Superior temporal gyrus (tissue), 1 donor: ENCODE measurements at regions not wholly inside any gene's neighbourhood (a gene's known extent, or its start where the extent isn't known, plus 50 kb on each side); places are given as distances from the start of the nearest gene placed in this dataset.

Source experiments
- DNase-seq: peaks from one replicate; pipeline ENCODE4 v3.0.0-alpha.2; 2016; ENCODE audit errors: extremely low spot score

GRCh38 chr5:20559845-20560244 is 571.8 kb upstream of the CDH18 start:
- DNase-seq: no peak

- DNase-seq: no peak
Observed at GRCh38 chr5:20556115-20556763, 568.2 kb upstream of the CDH18 start.

GRCh38 chr5:20555034-20555433 is 567.0 kb upstream of the CDH18 start:
- no peak for DNase-seq

GRCh38 chr5:20554001-20554400 is 566.0 kb upstream of the CDH18 start:
- no peak for DNase-seq

DNA sequence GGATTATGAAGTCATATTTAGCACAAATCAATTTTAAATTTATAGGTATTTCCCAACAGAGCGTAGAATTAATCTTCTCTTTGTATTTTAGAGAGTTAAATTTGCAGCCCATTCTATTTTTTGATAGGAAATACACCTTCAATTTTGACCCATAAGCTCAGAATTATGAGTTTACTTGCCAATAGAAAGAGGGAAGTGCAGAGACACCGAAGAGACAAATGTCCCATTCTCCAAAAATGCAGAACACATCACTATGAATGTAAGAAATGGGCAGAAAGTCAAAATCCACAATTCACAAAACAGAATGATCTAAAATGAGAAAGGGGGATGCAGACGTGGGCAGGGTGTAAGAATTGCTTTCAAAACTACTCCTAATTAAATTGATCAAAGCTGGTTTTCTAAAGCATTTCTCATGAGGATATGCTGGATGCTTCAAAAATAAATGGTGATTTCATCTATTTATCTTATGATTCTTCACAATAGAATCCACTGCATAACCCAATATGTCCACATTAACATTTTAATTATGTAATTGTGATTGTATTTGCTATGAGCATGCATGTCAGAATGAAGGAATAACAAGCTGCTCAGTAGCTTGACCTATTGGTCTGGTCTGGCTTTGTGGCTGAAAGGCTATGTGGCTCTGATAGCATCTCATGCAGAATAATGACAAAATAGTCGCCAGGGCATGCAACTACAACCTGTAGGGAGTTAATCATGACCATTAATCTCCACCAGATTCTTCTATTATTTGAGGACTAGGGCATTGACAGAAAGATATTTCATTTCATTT is 550.1 kb upstream of the CDH18 start:
- DNase-seq: no peak

DNA sequence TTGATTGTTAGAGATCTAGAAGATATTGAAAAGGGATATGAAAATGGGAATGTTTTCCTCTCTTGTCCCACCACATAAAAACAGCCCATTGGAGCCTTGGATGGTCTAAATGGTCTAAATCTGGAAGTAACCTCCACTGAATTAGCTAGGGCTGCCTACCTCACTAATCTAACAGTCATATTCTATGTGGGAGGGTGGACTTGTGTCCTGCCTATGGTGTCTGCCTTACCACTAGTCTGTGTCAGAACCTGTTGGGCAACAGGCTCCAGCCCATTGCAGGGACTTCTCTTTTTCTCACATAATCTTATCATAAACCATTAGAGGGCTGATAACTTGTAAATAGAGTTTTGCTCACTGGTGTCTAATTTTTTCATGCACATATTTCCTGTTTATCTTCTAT is 548.8 kb upstream of the CDH18 start:
- DNase-seq: no peak

- no peak for DNase-seq
Observed at GRCh38 chr5:20536341-20536740, 548.3 kb upstream of the CDH18 start.

DNA sequence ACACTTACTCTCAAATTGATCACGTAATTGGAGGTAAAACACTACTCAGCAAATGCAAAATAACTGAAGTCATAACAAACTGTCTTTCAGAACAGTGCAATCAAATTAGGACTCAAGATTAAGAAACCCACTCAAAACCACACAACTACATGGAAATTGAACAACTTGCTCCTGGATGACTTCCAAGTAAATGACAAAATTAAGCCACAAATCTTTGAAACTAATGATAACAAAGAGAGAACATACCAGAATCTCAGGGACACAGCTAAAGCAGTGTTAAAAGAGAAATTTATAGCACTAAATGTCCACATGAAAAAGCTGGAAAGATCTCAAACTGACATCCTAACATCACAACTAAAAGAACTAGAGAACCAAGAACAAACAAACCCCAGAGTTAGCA is 540.5 kb upstream of the CDH18 start:
- no peak for DNase-seq

GRCh38 chr5:20524991-20525529 is 537.1 kb upstream of the CDH18 start:
- no peak for DNase-seq

DNA sequence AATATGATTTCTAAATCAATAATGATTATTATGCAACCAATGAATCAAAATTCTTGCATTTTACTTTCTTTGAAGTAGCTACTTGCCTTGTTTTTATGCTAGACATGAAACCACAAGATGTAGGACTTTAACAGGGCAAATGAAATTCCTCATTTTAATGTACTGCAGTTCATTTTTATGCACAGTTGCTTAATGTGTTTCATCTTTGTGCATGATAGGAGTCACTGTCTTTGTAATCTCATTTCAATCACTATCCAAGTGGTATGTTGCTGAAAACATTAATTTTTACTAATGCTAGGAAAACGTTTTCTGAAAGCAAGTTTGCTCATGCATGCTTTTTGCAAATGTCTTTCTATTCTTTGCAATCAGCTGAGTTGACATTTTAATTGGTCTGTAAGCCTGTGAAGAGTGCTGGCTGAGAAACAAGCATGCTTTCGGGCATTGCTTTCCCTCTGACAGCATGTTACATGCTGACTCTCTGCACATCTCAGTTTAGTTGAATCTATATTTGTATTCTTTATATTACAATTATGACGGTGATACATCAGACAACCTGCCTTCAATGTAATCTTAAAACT is 535.0 kb upstream of the CDH18 start:
- DNase-seq: no peak

- no peak for DNase-seq
Observed at GRCh38 chr5:20515606-20516005, 527.6 kb upstream of the CDH18 start.

DNA sequence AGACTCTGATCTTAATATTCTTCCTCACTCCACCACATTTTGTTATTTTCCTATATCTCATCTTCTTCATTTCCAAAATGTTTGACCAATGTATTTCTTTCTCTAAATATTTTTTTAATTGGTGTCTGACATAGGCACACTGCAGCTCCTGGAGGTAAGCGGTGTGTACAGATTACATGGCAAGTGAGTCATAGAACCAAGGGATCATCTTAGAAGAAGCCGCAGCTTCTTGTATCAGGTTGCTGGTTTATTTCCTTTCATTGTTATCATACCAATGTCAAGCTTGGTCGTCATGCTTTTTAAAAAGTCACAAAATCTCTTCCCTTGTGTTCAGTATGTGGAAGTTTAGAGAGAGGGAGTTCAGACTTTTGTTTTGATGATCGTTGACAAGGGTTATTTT is 526.1 kb upstream of the CDH18 start:
- no peak for DNase-seq

GRCh38 chr5:20500546-20500945 is 512.5 kb upstream of the CDH18 start:
- no peak for DNase-seq

GRCh38 chr5:20498926-20499325 is 510.9 kb upstream of the CDH18 start:
- DNase-seq: no peak

DNA sequence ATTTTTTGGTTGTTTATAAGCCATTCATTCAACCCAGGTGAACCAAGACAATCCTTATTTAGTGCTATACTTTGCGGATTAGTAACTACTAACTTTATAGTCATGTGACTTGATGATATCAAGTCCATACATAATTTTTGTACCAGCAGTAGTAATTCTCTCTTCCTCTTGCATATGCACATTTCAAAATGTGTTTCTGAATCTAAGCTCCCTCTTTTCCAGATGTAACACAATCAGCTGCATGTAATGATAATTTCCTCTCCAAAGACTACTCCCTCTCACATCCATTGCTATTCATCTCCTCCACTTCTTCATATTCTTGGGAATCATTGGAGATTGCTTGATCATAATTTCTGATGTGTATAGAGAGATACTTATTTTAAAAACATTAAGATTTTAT is 510.1 kb upstream of the CDH18 start:
- no peak for DNase-seq

GRCh38 chr5:20497356-20497755 is 509.4 kb upstream of the CDH18 start:
- DNase-seq: no peak

DNA sequence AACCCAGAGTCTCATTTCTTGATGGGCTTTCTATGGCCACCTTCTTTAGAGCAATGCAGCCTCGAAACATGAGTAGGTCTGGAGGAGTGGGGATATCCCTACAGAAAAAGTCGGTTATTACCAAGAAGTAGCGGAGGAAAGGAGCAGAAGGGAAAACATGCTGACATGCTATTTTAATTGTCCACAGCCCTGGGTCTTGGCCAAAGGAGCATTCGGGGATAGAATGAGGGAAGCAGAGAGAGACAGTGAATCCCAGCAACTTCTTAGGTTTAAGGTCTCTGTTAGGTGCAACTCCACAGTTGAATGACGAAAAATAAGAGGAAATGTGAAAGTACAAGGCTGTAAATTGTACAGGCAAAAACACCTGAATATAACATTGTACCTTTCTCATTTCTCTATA is 506.7 kb upstream of the CDH18 start:
- DNase-seq: no peak

DNA sequence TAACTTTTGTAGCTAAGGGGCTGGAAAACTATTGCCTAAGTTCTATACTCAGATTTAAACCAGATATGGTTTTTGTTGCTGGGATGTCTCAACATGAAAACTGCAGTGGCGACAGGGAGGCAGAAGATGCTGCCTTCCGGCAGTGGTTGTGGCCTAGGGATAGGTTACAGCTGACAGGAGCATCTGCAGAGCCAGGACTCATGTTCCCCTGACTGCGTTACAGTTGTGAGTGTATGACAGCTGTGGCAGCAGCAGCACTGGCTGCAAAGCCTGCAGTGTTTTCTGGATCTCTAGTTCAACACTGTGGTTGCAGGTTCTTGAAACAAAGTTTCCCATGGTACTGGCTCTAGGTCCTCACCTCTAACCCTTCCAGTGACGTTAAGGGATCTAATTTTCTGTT is 498.8 kb upstream of the CDH18 start:
- no peak for DNase-seq

- DNase-seq: no peak
Observed at GRCh38 chr5:20476016-20476415, 488.0 kb upstream of the CDH18 start.

DNA sequence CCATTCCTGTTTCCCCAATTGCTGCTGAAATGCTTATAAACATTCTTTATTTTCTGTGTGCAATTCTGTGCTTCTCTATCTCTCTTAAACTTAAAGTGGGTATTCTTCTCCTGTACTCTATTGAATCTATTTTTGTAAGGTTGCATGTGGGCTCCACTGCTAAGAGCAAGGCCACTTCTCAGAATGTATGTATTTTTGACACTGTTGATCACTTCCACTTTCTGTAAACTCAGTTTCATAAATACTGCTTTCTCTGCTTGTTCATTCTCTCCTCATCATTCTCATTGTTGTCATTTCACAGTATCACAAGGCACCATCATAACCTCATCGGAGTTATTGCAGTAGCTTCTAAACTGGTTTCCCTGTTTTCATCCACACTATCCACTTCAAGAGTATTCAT is 483.0 kb upstream of the CDH18 start:
- DNase-seq: no peak

- no peak for DNase-seq
Observed at GRCh38 chr5:20469792-20470191, 481.8 kb upstream of the CDH18 start.

GRCh38 chr5:20469390-20469789 is 481.4 kb upstream of the CDH18 start:
- no peak for DNase-seq

GRCh38 chr5:20466512-20466911 is 478.5 kb upstream of the CDH18 start:
- no peak for DNase-seq
